Progenitor cell of endocrine pancreas (in vitro differentiated cells): ENCODE measurements at regions not wholly inside any gene's neighbourhood (a gene's known extent, or its start where the extent isn't known, plus 50 kb on each side); places are given as distances from the start of the nearest gene placed in this dataset.

Experiments
- DNase-seq: peaks from one replicate; pipeline ENCODE4 v3.0.0; 2021; ENCODE audit warnings: low spot score; ENCODE audit not compliant: unreplicated experiment
- H3K27ac Mint-ChIP-seq: 2 replicates; pipeline ENCODE4 v1.8.0; 2021; ENCODE audit warnings: mild to moderate bottlenecking, moderate library complexity, mixed read lengths
- H3K27me3 Mint-ChIP-seq: 2 replicates; pipeline ENCODE4 v1.8.0; 2021; ENCODE audit warnings: mixed read lengths
- H3K36me3 Mint-ChIP-seq: 2 replicates; pipeline ENCODE4 v1.8.0; 2022; ENCODE audit warnings: mixed read lengths; ENCODE audit not compliant: insufficient read depth
- H3K4me1 Mint-ChIP-seq: 2 replicates; pipeline ENCODE4 v1.8.0; 2021; ENCODE audit warnings: low read depth, mixed read lengths
- H3K4me3 Mint-ChIP-seq: 2 replicates; pipeline ENCODE4 v1.8.0; 2021; ENCODE audit warnings: low read depth, mild to moderate bottlenecking, moderate library complexity, mixed read lengths
- H3K9me3 Mint-ChIP-seq: 2 replicates; pipeline ENCODE4 v1.8.0; 2021; ENCODE audit warnings: low read depth, mixed read lengths
- TF ChIP-seq, protein P1 (sequence below): fragments of 200-600 bp; sonication (generic); IDR thresholded peaks from one replicate; pipeline ENCODE4 v1.5.0; 2021; ENCODE audit warnings: antibody characterized with exemption, mild to moderate bottlenecking; ENCODE audit not compliant: unreplicated experiment

DNA sequence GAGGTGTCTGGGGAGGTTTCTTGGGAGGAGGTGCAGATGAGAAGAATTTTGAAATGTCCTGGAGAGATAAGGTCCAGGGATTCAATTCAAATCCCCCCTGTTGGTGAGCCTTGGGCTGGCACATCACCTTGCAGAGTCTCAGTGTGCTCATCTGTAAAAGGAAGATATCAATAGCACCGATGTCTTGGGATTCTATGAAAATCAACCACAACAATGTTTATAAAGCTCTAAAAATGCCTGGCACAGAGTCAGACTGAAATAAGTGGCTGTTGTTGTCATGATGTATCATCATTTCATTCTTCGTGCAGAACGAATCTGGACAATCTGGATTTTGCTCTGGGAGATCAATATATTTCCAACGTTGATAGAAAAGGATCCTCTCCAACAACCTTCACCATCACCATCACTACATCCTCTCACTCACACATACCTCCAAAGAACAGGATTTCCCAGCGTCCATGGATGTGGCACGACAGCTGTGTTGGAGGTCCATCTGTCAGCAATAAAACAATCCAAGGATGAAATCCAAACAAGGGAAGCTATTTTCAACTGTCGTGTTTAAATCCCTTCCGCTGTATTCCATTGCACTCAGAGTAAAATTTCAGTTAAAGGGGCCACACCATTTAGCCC, 393.7 kb upstream of the DYNLRB2 start:
- H3K27me3 Mint-ChIP-seq, result peaks cover 21% of the 10 kb centered on the region
- H3K4me3 Mint-ChIP-seq, result no peak overlapping the region
- H3K27ac Mint-ChIP-seq, result no peak overlapping the region
- H3K36me3 Mint-ChIP-seq, result peaks cover 2% of the 10 kb centered on the region
- peaks cover 3% of the 10 kb centered on the region for H3K4me1 Mint-ChIP-seq
- TF ChIP-seq, protein P1, sequence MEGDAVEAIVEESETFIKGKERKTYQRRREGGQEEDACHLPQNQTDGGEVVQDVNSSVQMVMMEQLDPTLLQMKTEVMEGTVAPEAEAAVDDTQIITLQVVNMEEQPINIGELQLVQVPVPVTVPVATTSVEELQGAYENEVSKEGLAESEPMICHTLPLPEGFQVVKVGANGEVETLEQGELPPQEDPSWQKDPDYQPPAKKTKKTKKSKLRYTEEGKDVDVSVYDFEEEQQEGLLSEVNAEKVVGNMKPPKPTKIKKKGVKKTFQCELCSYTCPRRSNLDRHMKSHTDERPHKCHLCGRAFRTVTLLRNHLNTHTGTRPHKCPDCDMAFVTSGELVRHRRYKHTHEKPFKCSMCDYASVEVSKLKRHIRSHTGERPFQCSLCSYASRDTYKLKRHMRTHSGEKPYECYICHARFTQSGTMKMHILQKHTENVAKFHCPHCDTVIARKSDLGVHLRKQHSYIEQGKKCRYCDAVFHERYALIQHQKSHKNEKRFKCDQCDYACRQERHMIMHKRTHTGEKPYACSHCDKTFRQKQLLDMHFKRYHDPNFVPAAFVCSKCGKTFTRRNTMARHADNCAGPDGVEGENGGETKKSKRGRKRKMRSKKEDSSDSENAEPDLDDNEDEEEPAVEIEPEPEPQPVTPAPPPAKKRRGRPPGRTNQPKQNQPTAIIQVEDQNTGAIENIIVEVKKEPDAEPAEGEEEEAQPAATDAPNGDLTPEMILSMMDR, result no peak
- peaks cover 4% of the 10 kb centered on the region for H3K9me3 Mint-ChIP-seq
- no peak for DNase-seq

DNA sequence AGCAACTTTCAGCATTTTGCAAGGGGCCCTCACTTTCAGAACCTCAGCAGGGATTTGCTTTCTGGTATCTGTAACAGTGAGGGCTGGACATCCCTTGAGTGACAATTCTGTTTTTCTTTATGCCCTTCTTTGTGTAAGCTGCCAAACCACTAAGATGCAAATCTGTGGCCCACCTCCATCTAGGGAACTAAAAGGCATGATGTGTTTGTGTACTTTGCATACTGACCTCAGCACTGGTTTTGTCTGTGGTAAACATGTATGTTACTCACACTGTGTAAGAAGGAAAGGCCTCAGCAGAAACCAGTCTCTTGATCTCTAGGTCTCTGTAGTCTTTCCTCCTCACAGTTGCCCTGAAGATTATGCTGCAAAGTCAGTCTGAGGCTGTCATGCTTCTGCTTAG, 396.6 kb upstream of the DYNLRB2 start:
- H3K4me3 Mint-ChIP-seq, result no peak overlapping the region
- no peak for DNase-seq
- no peak overlapping the region for H3K27ac Mint-ChIP-seq
- H3K4me1 Mint-ChIP-seq, result peaks cover 3% of the 10 kb centered on the region
- peaks cover 14% of the 10 kb centered on the region for H3K27me3 Mint-ChIP-seq
- H3K36me3 Mint-ChIP-seq, result peaks cover 2% of the 10 kb centered on the region
- TF ChIP-seq, protein P1, result no peak
- H3K9me3 Mint-ChIP-seq, result peaks cover 13% of the 10 kb centered on the region

DNA sequence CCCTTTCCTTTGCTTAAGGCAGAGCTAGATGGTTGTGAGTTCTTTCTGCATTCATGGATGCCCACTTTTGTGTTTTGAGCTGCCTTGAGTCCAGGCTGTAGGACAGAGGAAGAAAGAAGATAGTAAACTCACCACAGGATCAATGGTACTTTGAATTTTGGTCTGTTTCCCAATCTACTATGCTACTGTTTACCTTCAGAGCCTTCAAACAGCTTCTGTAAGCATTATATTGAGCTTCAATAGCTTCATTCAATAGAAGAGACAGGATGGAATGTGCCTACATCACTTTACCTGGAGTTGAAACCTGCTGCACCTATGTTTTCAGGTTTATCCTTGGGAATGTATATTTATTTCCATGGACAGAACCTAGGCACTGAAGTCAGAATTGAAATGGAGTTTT, 397.9 kb upstream of the DYNLRB2 start:
- peaks cover 9% of the 10 kb centered on the region for H3K27me3 Mint-ChIP-seq
- peaks cover 2% of the 10 kb centered on the region for H3K36me3 Mint-ChIP-seq
- peaks cover 3% of the 10 kb centered on the region for H3K4me1 Mint-ChIP-seq
- TF ChIP-seq, protein P1, result no peak
- H3K27ac Mint-ChIP-seq, result no peak overlapping the region
- no peak for DNase-seq
- H3K9me3 Mint-ChIP-seq, result peaks cover 13% of the 10 kb centered on the region
- H3K4me3 Mint-ChIP-seq, result no peak overlapping the region

DNA sequence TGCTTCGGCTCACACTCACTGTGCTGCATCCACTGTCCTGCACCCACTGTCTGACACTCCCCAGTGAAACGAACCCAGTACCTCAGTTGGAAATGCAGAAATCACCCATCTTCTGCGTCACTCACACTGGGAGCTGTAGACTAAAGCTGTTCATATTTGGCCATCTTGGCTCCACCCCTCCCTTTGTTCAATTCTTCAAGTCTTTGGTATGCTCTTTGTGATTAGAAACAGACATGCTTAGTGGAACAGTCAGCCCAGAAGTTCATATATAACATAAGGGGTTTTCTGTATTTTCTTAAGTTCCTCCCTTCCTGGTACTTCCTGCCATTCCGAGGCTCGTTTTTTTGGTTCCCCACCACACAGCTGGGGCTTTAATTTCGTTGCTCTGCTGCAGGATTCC, 398.5 kb upstream of the DYNLRB2 start:
- H3K36me3 Mint-ChIP-seq, result peaks cover 2% of the 10 kb centered on the region
- H3K27ac Mint-ChIP-seq, result no peak overlapping the region
- TF ChIP-seq, protein P1, result no peak
- no peaks in the 10 kb centered on the region for H3K4me1 Mint-ChIP-seq
- peaks cover 6% of the 10 kb centered on the region for H3K27me3 Mint-ChIP-seq
- no peak overlapping the region for H3K4me3 Mint-ChIP-seq
- DNase-seq, result no peak
- peaks cover 13% of the 10 kb centered on the region for H3K9me3 Mint-ChIP-seq

DNA sequence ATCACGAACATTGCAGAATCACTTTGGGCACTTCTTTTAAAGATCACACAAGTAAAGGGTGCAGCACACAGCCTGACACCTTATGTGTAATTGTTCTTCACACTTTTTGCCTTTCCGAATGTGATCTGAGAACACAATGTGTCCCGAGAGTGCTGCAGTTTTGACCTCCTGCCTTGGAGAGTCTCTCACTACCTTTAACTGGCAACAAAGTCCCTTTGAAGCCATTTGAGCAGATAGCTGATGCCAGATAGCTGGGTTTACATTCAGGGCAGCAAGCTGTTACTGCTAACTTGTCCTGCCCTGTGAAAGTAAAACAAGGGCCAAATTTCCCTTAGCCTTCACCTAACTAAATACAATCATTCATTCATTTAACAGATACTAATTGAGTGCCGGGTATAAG, 411.0 kb upstream of the DYNLRB2 start:
- TF ChIP-seq, protein P1, result no peak
- Mint-ChIP-seq H3K36me3 (no peaks in the 10 kb centered on the region), H3K27me3 (peaks cover 27% of the 10 kb centered on the region), H3K4me3 (no peak overlapping the region), H3K27ac (no peak overlapping the region), H3K9me3 (peaks cover 12% of the 10 kb centered on the region), H3K4me1 (no peaks in the 10 kb centered on the region)
- no peak for DNase-seq
